ENCODE measurements at regions not wholly inside any gene's neighbourhood (a gene's known extent, or its start where the extent isn't known, plus 50 kb on each side); places are given as distances from the start of the nearest gene placed in this dataset.

DNA sequence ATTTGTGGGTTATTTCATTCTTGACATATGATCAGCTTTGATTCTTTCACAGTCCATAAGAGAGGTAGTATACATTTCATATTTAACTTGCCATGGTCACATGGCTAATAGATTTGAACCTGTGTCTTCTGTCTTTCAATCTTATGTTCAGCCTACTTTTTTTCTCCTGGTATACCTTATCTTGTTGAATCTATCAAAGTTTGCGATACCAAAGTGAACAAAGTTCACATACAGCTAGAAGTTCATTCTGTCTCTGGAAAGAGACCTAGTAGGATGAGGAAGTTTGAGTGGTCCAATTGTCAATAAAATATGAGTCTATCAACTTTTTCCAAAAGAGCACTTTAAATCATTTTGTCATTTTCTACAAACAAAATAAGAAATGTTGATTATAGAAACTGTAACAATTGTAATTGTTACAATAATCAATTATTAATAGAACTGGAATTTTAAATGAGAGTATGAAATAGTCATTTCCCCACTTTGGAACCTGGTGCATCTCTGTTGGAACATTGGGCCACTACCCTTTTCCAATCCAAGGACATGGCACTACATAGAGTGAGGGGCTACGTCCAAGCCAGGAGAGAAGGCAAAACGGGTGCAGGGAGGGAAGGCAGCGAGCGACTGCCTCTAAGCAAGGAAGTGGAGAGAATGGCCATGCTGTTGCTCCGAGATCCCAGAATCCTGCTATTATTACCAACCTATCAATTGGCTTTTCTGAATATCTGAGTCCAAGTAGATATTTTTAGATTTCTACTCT, 194.2 kb upstream of the FOXQ1 start:
- Histone ChIP-seq H3K9me3 (no peaks in the 10 kb centered on the region), H3K27ac (no peak overlapping the region), H3K27me3 (no peaks in the 10 kb centered on the region), H3K4me1 (peaks cover 0 to 14% (median 0%) of the 10 kb centered on the region in 4 donors), H3K4me3 (no peak overlapping the region), H3K36me3 (no peaks in the 10 kb centered on the region)
- DNase-seq (no peak), ATAC-seq (peak in 3 of 4 donors; percentile 43 to 72 (median 58))
- WGBS (ENCODE audit: insufficient coverage, low coverage, low lambda C conversion rate, missing lambda C conversion rate) = 43% methylated on average over 6 of the region's 6 CpGs
- TF ChIP-seq POLR2A (IDR thresholded peaks at IDR 0.05) = no peak
- TF ChIP-seq, protein P1, sequence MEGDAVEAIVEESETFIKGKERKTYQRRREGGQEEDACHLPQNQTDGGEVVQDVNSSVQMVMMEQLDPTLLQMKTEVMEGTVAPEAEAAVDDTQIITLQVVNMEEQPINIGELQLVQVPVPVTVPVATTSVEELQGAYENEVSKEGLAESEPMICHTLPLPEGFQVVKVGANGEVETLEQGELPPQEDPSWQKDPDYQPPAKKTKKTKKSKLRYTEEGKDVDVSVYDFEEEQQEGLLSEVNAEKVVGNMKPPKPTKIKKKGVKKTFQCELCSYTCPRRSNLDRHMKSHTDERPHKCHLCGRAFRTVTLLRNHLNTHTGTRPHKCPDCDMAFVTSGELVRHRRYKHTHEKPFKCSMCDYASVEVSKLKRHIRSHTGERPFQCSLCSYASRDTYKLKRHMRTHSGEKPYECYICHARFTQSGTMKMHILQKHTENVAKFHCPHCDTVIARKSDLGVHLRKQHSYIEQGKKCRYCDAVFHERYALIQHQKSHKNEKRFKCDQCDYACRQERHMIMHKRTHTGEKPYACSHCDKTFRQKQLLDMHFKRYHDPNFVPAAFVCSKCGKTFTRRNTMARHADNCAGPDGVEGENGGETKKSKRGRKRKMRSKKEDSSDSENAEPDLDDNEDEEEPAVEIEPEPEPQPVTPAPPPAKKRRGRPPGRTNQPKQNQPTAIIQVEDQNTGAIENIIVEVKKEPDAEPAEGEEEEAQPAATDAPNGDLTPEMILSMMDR (IDR thresholded peaks at IDR 0.05) = no peak
- intact Hi-C loops (cut with DNase I) = no loop called here

DNA sequence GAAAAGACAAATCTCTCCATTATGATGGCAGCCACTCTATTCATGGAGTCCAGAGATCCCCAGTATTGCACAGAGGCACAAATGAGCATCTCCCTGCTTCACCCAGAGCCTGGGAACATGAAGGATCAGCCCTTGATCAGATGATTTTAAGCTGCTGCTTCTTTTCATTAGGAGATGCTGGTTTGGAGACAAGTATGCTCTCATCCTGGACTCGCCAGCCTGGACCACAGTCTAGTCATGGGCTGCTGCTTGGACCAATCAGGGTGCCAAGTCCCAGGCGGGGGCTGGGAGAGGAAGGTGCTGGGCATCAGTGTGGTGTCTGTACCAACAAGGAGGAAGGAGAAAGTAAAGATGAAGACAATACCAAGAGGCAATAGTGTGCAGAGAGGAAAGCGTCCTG, 195.7 kb upstream of the FOXQ1 start:
- intact Hi-C loops (cut with DNase I) = no loop called here
- peaks cover 0 to 14% (median 0%) of the 10 kb centered on the region in 4 donors for H3K4me1 ChIP-seq
- no peaks in the 10 kb centered on the region for H3K9me3 ChIP-seq
- DNase-seq (no peak), ATAC-seq (no peak)
- H3K27ac ChIP-seq = no peak overlapping the region
- H3K36me3 ChIP-seq = no peaks in the 10 kb centered on the region
- TF ChIP-seq, protein P1 (IDR thresholded peaks at IDR 0.05) = no peak
- TF ChIP-seq POLR2A (IDR thresholded peaks at IDR 0.05) = no peak
- H3K27me3 ChIP-seq = no peaks in the 10 kb centered on the region
- WGBS (ENCODE audit: insufficient coverage, low coverage, low lambda C conversion rate, missing lambda C conversion rate) = 62% methylated on average over 3 of the region's 3 CpGs
- no peak overlapping the region for H3K4me3 ChIP-seq

DNA sequence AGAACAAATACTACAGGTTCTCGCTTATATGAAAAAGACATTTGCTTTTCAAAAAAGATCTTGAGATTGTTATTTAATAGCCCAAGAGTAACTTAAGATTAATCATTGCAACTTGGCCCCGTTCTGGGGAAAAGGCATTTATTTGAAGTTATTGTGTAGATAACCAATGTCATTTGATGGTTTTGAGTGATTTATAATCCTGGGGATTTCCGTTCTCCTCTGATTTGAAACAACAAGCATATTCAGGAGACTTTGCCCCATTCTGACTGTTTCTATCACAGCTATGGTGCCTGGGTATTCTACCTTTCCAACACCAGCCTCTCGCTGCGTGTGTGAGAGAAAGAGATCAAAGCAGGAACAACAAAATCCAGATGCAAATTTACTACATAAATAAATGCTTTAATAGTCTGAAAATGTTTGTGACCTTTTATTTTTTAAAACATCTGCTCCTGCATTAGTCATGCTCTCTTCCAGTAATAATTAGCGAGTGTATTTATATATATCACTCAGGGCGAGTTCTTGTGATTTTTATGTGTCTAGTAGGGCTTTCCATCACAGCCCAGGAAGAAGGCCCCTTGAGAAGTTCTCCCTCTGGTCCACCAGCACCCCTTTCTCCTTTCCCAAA, 197.9 kb upstream of the FOXQ1 start:
- no peak overlapping the region for H3K4me3 ChIP-seq
- H3K9me3 ChIP-seq = no peaks in the 10 kb centered on the region
- intact Hi-C loops (cut with DNase I) = no loop called here
- ATAC-seq (peak in 1 of 4 donors; percentile 13), DNase-seq (no peak)
- TF ChIP-seq, protein P1 (IDR thresholded peaks at IDR 0.05) = no peak
- TF ChIP-seq POLR2A (IDR thresholded peaks at IDR 0.05) = no peak
- no peaks in the 10 kb centered on the region for H3K27me3 ChIP-seq
- WGBS (ENCODE audit: insufficient coverage, low coverage, low lambda C conversion rate, missing lambda C conversion rate) = 71% methylated on average over 7 of the region's 7 CpGs
- H3K27ac ChIP-seq = no peak overlapping the region
- peaks cover 0 to 14% (median 0%) of the 10 kb centered on the region in 4 donors for H3K4me1 ChIP-seq
- H3K36me3 ChIP-seq = no peaks in the 10 kb centered on the region

DNA sequence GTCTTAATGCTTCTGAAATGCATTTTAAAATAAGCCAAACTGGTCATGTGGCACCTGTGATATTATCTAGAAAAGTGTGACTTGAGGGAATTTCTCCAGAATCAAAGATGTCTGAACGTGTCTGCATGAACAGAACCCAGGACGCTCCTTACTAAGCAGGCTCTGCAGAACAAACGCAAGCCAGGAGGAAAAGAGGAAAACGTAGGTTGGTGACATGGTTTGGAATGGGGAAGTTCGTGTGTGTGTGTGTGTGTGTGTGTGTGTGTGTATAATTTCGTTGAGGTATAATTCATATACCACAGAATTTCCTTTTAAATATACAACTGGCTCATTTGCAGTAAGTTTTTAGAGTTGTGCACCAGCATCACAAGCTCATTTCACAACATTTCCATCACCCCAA, 200.5 kb upstream of the FOXQ1 start:
- ATAC-seq = no peak
- Histone ChIP-seq H3K36me3 (no peaks in the 10 kb centered on the region), H3K4me3 (no peak overlapping the region), H3K27ac (no peak overlapping the region), H3K4me1 (no peaks in the 10 kb centered on the region), H3K27me3 (no peaks in the 10 kb centered on the region), H3K9me3 (no peaks in the 10 kb centered on the region)
- no peak for DNase-seq
- TF ChIP-seq, protein P1 (IDR thresholded peaks at IDR 0.05) = no peak
- TF ChIP-seq POLR2A (IDR thresholded peaks at IDR 0.05) = no peak
- intact Hi-C loops (cut with DNase I) = no loop called here
- 28% methylated on average over 5 of the region's 6 CpGs for WGBS (ENCODE audit: insufficient coverage, low coverage, low lambda C conversion rate, missing lambda C conversion rate)
